ENCODE measurements at regions not wholly inside any gene's neighbourhood (a gene's known extent, or its start where the extent isn't known, plus 50 kb on each side); places are given as distances from the start of the nearest gene placed in this dataset.
"Not testable (repeated sequence)": the region's sequence is repeated elsewhere in the genome, so short reads cannot be mapped to it uniquely, and the experiment has no call there.

GRCh38 chr1:143764831-143765230, 207.0 kb downstream of the FAM72C start:
- DNase-seq = not testable (repeated sequence)

GRCh38 chr1:143760366-143760765, 211.4 kb downstream of the FAM72C start:
- DNase-seq = not testable (repeated sequence)

GRCh38 chr1:143755961-143756360, 215.8 kb downstream of the FAM72C start:
- not testable (repeated sequence) for DNase-seq

- DNase-seq = no peak
Observed at GRCh38 chr1:143748906-143749305, 222.9 kb downstream of the FAM72C start.

GRCh38 chr1:143736562-143736961, 235.2 kb downstream of the FAM72C start:
- no peak for DNase-seq

GRCh38 chr1:143735764-143736461, 235.9 kb downstream of the FAM72C start:
- peak; percentile 11 for DNase-seq

GRCh38 chr1:143734261-143734660, 237.5 kb downstream of the FAM72C start:
- DNase-seq = not testable (repeated sequence)

GRCh38 chr1:143730890-143731289, 240.9 kb downstream of the FAM72C start:
- not testable (repeated sequence) for DNase-seq

GRCh38 chr1:143729449-143730111, 242.2 kb downstream of the FAM72C start:
- DNase-seq = not testable (repeated sequence)

- DNase-seq = not testable (repeated sequence)
Observed at GRCh38 chr1:143728802-143729448, 242.9 kb downstream of the FAM72C start.

GRCh38 chr1:143727263-143727662, 244.5 kb downstream of the FAM72C start:
- no peak for DNase-seq

- no peak for DNase-seq
Observed at GRCh38 chr1:143721024-143721373, 250.8 kb downstream of the FAM72C start.

- no peak for DNase-seq
Observed at GRCh38 chr1:143720087-143721023, 251.4 kb downstream of the FAM72C start.

GRCh38 chr1:143718524-143718923, 253.3 kb downstream of the FAM72C start:
- DNase-seq = no peak

- DNase-seq = no peak
Observed at GRCh38 chr1:143718021-143718420, 253.8 kb downstream of the FAM72C start.

GRCh38 chr1:143717434-143717833, 254.4 kb downstream of the FAM72C start:
- DNase-seq = no peak

- not testable (repeated sequence) for DNase-seq
Observed at GRCh38 chr1:143714913-143715312, 256.9 kb downstream of the FAM72C start.

- DNase-seq = not testable (repeated sequence)
Observed at GRCh38 chr1:143709606-143710259, 262.1 kb downstream of the FAM72C start.

GRCh38 chr1:143702739-143703138, 269.0 kb downstream of the FAM72C start:
- DNase-seq = not testable (repeated sequence)

GRCh38 chr1:143699731-143700130, 272.1 kb downstream of the FAM72C start:
- DNase-seq = no peak

- no peak for DNase-seq
Observed at GRCh38 chr1:143699115-143699514, 272.7 kb downstream of the FAM72C start.

GRCh38 chr1:143698016-143698415, 273.8 kb downstream of the FAM72C start:
- DNase-seq = peak; percentile 25

All from NCI-H69 (cell line).